Activated CD4-positive, alpha-beta T cell treated with anti-CD3 and anti-CD28 coated beads, Interleukin-2, Interleukin-6, amounts not matched to agents 100 ng/mL and 50 ng/mL, durations not matched to agents 16 hours and 8 hours (primary cell): ENCODE measurements at regions not wholly inside any gene's neighbourhood (a gene's known extent, or its start where the extent isn't known, plus 50 kb on each side); places are given as distances from the start of the nearest gene placed in this dataset.

Experiments used
- DNase-seq: peaks from one replicate; pipeline ENCODE4 v3.0.0-alpha.2; 2020

DNA sequence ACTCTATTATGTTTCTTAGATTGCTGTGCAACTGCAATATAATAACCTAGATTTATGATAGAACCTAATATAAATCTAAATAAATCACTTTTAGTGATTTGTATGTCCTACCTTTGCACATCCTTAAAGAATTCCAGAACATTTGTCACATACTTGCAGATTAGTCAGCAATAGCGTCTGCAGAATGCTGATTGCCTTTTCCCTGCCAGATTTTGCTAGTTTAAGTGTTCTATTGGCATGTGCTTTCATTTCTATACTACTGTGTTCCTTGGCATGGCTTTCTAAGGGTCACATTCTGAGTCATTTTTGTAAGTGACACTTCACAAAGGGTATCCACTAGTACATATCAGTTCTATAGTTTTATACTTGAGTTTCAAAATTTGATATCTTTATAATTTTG is 303.1 kb upstream of the GIMD1 start:
- DNase-seq, result no peak

DNA sequence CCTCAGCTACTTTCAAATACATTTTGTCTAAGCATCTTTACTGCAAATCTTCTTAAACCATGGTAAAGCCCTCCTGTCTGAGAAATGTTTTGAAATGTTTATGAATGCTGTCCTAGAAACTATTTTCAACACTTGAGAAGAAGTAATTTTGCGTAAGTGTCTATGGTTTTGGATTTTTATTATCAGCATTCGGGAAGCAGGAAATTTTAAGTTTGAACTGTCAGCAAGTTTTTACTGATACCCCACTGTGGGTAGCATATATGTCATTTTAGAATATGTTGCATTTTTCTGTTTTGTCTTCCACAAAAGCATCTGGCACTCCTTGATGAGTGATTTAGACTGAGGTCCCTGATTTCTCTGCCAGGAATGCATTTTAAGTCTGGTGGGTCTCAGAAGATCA is 302.4 kb upstream of the GIMD1 start:
- no peak for DNase-seq

DNA sequence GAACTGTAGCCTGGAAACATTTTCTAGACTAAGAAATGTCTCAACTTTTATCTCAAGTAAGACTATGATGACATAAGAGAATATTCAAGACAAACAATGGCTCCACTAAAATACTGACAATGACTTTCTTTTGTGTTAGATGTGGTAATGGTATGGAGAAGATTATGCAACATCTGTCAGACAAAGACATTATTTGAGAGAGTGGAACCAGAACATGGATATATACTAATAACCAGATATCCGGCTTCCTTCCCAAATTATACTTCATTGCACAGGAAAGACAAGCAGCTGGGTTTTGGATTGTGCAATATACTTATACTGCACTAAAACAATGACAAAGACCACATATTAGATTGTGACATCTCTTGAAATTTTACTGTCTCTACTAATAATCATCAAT is 290.8 kb upstream of the GIMD1 start:
- no peak for DNase-seq

DNA sequence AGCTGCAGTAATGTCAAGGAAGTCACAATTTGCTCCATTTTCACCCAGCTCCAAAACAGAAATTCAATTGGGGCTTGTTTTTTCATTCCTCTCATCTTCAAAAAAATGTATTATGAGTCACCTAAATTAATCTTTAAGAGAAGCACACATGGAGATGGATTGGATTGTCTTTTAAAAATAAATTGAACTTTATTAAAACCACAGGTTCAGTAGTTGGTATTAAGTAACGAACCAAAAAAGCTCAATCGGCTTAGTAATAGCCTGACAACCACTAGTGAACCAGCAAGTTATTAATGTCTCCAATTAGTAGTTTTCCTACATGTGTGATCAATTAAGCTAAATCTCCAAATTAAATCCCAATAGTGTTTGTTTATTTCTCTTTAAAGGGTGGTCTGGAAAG is 283.5 kb upstream of the GIMD1 start:
- DNase-seq, result no peak

DNA sequence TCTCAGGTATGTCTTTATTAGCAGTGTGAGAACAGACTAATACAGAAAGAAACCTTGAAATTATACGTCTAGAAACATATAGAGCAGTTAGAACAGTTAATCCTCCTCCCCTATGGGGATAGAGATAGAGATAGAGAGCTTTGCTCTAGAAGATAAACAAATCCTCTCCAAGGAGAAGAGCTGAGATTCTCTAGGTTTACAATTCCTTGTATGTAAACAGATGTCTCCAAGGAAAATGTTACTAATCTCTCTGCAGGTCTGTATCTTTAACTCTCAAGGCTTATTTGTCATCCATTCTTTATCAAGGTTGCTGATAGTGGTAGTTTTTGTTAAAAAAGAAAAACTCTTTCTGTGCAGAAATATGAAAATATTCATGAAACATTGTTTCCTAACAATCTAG is 282.1 kb upstream of the GIMD1 start:
- no peak for DNase-seq

DNA sequence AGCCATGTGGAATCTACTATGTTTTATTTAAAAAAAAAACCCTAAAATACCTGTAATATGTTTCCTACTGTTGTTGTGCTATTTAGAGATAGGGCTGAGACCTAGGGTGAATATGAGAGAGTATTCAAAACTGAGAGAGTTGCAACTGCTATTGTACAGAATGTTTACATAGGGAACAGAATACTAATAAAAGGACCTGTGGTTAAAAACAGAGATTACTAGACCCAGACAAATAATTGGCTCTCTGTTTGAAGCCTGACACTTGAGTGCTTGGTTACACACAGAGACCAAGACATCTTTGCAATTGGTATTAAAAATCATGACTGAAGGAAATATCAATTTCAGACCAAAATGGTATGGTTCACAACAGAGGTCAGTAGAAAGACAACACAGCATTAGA is 278.9 kb upstream of the GIMD1 start:
- DNase-seq, result no peak

DNA sequence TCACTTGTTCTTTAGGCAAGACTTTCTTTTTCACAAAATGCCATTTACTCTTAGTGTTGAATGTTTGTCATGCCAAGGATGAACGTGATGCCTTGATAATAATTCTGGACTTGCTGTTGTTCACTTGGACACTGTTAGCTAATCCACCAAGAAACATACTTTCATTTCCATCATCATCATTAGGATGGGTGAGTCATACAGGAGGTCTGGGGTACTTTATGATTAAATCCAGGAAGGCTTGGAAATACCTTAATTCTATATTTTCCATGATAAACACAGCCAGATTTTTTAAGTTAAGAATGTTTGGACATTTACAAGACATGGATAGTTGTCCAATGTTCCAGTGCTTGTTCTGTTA is 260.7 kb upstream of the GIMD1 start:
- no peak for DNase-seq

DNA sequence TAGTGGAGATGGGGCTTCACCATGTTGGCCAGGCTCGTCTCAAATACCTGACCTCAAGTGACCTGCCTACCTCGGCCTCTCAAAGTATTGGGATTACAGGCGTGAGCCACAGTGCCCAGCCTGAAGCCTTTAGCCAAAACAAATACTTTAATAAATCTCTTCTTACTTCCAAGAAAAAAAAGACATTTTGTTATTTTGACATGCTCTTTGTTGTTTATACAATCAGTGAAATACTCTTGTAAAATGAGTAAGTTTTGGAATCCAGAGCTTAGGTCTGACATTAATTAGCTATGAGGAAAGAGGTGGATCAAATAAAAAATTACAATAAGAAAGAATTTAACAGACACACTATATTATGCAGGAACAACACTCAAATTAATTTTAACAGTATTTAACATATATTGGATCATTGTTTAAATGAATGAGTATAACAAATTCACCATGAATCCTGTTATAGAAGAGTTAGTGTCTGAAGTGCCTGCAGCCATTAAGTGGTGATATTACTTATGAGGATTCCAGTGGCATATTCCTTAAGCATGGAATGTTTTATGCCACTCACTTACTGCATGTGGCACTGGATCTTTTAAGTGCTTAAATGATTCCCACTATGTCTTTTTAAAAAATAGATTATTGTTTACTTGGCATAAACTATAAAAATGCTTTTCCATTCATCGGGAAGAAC is 260.1 kb upstream of the GIMD1 start:
- DNase-seq, result no peak

DNA sequence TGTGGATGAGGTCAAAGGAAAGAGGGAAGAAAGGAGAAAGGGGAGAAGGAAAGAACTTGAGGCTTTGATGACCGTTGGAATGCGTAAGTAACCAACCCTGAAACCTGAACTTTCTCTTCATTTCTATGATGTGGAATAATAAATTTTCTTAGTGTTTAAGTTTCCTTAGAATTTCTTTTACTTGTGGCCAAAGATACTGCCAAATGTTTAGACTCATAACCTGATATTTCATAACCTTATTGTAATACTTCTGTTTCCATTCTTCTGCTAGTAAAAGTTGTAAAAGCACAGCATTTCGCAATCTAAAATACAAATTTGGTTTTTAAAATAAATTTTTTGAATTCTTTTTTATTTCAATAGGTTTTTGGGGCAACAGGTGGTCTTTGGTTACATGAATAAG is 258.5 kb upstream of the GIMD1 start:
- no peak for DNase-seq

DNA sequence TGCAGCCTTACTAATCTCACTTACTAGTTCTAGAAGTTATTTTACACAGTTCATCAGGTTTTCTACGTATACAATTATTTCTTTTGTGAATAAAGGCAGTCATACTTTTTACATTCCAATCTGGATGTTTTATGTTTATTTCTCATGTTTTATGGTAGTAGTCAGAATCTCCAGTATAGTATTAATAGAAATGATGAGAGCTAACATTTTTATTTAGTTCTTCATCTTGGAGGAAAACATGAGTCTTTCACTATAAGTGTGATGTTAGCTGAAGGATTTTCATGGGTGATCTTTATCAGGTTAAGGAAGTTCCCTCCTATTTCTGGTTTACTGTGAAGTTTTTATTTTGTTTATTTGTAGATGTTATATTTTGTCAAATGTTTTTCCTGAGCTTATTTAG is 256.1 kb upstream of the GIMD1 start:
- DNase-seq, result no peak

DNA sequence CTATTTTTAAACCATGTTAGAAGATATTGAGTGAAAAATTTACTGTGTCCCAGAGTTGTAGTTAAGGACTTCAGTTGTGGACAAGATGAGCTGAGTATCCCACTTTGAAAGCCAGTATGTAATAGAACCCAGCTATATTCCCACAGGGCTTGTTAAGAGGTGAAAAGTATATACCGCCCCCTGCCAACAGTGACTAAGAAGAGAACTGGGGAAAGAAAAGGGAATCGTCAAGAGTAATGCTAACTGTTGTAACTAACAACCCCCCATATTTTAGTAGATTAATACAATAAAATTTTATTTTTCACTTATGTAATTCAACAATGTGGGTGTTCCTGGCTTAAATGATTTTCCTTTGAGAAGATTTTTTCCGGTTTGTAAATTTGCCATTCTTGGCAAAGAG is 250.4 kb upstream of the GIMD1 start:
- DNase-seq, result no peak

DNA sequence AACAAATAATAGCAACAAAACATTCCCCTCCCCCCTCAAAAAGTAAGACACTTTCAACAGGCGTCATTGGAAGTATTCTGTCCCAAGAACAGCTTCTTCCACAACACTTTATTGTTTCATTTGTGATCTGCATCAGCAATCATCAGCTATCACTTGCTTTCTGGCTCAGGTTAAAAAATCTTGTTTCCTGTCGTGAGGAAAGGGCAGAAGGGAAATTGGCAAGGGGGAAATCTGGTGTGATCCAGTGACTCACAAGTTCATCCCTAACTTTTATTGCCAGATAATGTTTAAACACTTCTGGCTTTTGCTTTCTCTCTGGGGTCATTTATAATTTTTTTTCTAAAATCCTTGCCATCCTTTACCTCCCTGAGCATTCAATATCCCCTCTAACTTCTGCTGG is 247.4 kb upstream of the GIMD1 start:
- DNase-seq, result no peak

DNA sequence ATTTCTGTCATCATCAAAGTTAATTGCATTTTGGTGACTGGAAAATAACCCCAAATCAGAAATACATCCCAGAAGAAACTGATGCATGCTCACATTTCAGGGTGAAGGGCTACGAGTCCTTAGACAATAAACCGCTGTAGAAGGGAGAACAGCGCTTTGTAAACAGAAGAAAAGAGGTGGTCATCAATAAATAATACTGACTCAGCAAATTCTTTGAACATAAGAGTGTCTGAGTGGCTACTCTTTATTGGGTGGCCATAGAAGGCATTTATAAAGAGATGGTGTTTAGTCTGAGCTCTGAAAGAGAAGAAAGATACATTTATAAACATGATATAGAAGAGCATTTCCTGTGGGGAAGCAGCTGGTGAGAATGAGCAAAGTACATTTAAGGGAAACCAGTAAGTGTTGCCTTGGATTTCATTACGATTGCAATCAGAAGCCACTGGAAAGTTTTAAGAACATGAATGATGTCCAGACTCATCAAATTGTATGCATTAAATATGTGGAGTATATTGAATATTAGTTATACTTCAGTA is 246.9 kb upstream of the GIMD1 start:
- no peak for DNase-seq

DNA sequence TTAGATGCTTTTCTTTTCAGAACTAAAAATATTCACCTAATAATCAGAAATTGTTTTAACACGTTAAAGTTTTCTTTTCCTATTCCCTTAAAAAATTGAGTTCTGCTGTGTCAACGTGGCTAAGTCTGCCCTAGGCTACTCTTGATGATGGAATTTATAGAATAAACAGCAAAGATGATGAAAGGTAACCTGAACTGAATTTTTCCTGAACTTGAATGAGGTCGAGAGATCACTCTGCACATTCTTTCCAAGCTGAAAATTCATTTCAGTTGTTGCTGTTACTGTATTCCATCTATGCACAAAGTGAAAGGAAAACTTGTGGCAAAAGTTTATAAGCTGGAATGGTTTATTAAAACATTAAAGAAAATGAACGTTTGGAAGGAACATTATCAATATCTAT is 245.9 kb upstream of the GIMD1 start:
- DNase-seq, result no peak

DNA sequence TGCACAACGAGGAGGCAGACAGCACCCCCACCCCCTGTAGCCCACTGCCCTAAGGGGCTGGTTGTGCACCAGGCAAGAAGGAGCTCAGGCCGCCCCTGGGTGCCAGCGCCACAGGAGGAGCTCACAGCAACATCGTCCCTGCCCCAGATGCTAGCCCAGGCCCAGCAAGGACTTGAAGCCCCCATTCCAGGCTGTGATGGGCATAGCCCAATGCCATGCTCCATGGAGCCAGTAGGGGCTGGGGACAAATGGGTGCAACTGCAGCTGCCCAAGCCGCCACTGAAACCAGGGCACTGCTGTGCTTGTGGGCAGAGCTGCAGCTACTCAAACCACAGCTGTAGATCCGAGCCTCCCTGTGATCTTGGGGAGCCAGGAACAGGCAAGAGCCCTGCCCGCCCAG is 241.3 kb upstream of the GIMD1 start:
- no peak for DNase-seq

DNA sequence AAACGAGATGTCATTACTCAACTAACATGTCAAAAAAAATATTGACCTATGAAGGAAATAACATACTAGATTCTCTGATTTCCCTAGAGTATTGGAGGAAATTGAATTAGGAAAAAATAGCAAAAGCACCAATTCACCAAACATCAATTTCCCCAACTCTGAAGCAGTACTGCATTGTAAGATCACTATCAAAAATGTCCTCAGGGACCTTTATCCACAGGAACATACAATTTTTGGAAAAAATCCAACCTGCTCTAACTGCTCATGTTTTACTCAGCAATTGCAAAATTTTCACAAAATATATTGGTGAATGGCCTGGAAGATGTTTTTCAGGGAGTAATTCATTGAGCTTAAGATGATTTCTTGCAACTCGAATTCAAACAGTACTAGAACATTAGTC is 239.0 kb upstream of the GIMD1 start:
- no peak for DNase-seq

DNA sequence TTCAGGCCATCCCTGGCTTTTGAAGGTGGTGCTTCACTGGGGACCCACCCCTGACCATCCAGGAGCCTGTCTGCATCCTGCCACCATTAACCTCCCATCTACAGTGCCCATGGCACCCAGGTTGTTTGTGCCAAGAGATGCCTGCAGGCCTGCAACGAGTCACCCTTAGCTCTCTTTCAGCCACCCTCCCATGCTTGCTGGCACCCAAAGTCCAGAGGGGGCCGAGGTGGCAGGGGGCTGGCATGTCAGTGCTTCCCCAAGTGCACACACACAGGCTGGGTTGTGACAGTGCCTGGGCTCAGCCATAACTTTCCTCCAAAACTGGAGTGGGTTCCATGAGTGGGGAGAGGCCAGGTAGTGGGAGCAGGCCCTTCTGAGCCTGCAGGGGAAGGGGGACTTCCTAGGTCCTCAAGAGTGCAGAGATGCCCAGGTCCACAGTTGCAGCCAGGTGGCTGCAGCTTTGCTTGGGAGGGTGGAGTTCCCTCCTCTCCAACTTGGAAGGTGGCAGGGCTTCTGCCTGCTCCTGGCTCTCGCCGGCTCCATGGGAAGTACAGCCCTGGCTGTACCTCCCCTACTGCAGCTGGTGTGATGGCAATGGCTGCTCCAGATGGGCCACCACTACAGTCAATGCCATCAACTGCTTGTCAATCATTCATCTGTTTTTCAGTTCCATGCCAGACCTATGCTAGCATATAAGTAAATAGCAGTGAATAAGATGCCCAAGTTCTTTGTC is 235.9 kb upstream of the GIMD1 start:
- DNase-seq, result no peak

DNA sequence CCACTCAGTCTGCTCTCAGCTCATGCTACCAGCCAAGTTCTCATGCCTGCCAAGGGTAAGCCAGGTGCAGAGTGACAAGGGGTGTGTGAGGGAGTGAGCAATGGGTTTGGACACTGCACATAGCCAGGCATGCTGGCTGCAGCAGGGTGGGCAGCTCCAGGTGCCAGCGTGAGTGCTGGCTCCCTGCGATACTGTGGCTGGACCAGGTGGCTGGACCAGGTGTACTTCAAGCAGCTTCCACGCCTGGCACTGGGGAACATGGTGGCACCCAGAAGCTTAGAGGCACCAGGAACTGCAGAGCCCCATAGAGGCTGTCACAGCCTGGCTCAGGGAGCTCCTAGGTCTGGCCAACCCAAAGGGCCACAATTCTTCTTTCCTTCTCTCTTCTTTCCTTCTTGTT is 234.9 kb upstream of the GIMD1 start:
- DNase-seq, result no peak

DNA sequence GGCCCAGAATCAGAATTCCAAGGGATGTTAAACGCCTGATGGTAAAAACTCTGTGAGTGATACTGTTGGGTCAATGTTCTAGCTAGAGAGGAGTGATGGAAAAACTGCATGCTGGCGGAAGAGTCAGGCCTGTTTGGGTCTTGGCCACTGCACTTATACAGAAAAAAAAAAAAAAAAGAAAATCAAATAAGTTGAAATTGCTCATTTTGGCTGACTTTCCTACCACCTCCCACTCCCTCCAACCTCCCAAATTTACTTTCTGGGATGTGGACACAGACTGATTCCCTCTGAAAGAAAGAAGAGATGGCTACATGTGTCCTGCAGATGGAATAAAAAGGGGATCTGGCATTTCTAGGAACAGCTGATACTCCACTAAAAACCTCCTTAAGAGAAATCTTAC is 234.1 kb upstream of the GIMD1 start:
- DNase-seq, result no peak

DNA sequence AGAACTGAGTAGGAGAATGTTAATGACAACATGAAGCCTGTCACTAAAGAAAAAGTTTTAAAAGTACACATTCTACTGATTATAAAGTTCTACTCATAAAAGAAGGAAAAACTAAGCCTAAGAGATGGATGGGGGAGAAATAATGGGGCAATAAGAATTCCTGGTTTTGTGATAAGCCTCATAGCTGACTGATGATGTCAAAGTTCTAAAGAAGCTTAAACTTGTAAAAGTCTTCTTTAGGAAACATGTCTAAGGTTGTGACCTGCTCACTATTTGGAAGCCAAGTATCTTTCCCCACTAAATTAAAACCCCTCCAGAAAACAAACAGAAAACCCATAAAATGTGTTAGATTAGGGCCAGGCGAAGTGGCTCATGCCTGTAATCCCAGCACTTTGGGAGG is 232.9 kb upstream of the GIMD1 start:
- DNase-seq, result no peak

DNA sequence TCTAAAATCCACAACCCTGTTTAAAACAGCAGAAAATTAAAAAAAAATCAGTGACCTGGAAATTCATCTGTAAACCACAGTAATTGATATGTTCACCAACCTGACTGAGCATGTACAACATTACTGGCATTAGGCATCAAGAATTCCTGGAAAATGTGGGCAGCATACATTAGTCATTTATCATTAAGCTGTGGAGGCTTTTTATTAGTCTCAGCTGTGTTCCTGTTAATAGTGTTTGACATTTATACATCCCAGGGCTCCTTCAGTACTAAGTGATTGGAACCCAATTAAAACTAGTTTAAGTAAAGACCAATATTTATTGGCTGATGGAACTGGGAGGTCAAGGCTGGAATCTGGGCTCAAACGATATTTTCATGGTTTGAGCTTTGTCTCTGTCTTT is 227.3 kb upstream of the GIMD1 start:
- DNase-seq, result no peak

DNA sequence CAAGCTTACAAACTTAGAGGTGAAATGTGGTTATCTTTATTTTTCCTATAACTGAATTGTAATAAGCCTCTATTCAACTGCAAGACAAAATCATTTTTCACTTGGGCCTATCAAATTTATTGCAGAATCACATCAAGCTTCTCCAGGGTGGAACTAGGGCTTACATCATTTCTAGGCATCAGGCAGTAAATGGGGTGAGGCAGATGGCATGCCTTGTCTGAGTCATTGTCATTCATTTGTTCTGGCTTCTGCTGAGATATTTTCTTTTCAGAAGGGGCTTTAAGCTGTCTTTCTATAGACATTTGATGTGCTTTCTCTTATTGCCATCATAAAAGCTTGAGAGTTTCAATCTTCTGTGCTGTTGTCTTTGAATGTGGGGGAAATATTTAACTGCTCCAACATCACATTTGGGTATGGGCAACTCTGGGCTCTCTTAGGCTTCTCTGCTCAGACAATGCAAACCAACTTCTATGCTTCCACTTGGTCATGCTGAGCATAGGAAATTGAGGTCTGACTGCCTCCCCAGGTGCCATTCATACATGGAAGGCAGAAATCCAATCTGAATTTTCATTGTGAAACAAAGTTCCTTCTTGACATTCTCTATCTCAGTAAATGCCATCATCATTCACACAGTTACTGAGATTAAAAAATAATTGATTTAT is 225.8 kb upstream of the GIMD1 start:
- DNase-seq, result no peak

DNA sequence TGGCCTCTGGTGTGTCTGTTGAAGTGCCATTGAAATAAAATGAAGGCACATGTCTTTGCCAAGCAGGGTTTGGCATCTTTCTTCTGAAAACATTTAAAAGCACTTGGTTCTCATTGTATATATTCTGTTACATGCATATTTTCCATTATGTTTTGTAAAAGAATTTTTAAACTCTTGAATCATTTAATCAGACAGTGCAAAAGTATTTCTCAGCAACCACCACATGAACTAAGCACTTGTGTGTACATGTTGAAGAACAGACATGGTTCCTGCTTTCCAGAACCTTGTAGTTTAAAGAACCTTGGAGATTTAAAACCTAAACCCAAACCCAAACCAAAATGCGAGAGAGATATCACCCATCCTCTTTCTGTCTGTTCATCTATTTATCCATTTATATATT is 220.3 kb upstream of the GIMD1 start:
- no peak for DNase-seq

DNA sequence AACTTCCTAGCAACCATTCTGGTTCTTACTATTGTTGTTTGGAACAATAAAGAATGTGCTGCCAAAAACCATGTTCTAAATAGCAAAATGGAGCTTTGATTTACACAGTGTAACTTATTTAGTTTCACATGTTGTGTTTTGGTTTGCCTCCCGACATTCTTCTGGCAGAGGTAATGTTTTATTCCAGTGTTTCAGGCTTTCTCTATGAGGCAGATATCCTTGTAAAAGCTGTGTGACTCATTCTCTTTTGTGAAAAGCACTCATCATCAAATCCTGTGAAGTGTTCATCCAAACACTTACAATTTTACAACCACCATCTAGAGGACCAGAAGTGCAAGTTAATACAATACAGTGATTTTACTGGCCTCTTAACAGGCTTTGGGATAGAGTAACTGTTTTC is 219.0 kb upstream of the GIMD1 start:
- DNase-seq, result no peak
